K562 (cell line): ENCODE measurements at regions not wholly inside any gene's neighbourhood (a gene's known extent, or its start where the extent isn't known, plus 50 kb on each side); places are given as distances from the start of the nearest gene placed in this dataset.

Experiments
- ATAC-seq: fragments of 200-7000 bp; cut with Tn5 transposase; 3 replicates; pipeline ENCODE4 v1.9.1; 2020; ENCODE audit warnings: moderate library complexity
- BruUV-seq: library from RNA; stranded (reverse); fragments of 400-500 nt; replicated peaks from 2 replicates; lab custom pipeline; 2021; lab: Mats Ljungman, UMichigan
- CTCF ChIA-PET: fragments of 300-600 bp; formaldehyde crosslinking; extraction: SDS; loops from one replicate; lab custom pipeline; 2021; ENCODE audit warnings: low intra/inter-chr PET ratio; lab: Yijun Ruan, JAX
- POLR2A ChIA-PET: fragments of 300-600, 350-650 bp; sonication (Branson Sonifier 250); formaldehyde crosslinking; extraction: SDS; loops from one replicate; lab custom pipeline; 2021; ENCODE audit warnings: antibody characterized with exemption, inconsistent platforms; lab: Yijun Ruan, JAX
- DNase-seq, 4 experiments: peaks; one replicate each; pipeline versions ENCODE4 v3.0.0 to v3.0.0-alpha.2; 2011 to 2018; ENCODE audit warnings: low spot score in 3 of 4, mixed read lengths in 3 of 4; ENCODE audit errors: extremely low read depth in 1 of 4
- FAIRE-seq: peaks from 2 replicates; lab custom pipeline; 2011; peaks lifted over from hg19 to GRCh38; lab: Jason Lieb, UNC
- H2AFZ ChIP-seq: 2 replicates; pipeline ENCODE4 v1.6.0; 2011; ENCODE audit warnings: low read depth, low read length, control low read depth, inconsistent platforms
- H3K27ac ChIP-seq: fragments of 200-600 bp; 3 replicates; pipeline ENCODE4 v1.8.0; 2011; ENCODE audit warnings: low read depth, mild to moderate bottlenecking, control low read depth, inconsistent platforms, low read length, moderate library complexity, mixed read lengths; ENCODE audit errors: extremely low read depth
- H3K27me3 ChIP-seq, 2 experiments: fragments of 300-600 bp in 1 of 2; 2 replicates in 1 of 2; 3 replicates in 1 of 2; pipeline versions ENCODE4 v1.6.0 to v1.8.0; 2011; ENCODE audit warnings: inconsistent platforms in 2 of 2, low read length in 2 of 2, mild to moderate bottlenecking in 1 of 2, mixed read lengths in 1 of 2, moderate library complexity in 1 of 2; ENCODE audit not compliant: control insufficient read depth in 2 of 2, insufficient read depth in 2 of 2
- H3K36me3 ChIP-seq: fragments of 300-600 bp; 3 replicates; pipeline ENCODE4 v1.8.0; 2011; ENCODE audit warnings: mild to moderate bottlenecking, low read length, inconsistent platforms; ENCODE audit not compliant: control insufficient read depth, insufficient read depth
- H3K4me1 ChIP-seq, 2 experiments: fragments of 200-600 bp in 1 of 2; replicated peaks in 1 of 2; 2 replicates in 1 of 2; 3 replicates in 1 of 2; pipeline versions ENCODE4 v1.5.1 to v1.8.0; 2011; ENCODE audit warnings: inconsistent platforms in 2 of 2, low read length in 2 of 2, mild to moderate bottlenecking in 1 of 2, mixed read lengths in 1 of 2, moderate library complexity in 1 of 2; ENCODE audit not compliant: control insufficient read depth in 2 of 2, insufficient read depth in 2 of 2
- H3K4me2 ChIP-seq: 2 replicates; pipeline ENCODE4 v1.6.1; 2011; ENCODE audit warnings: low read length, control low read depth, inconsistent platforms, mixed read lengths; ENCODE audit not compliant: insufficient read depth
- H3K4me3 ChIP-seq: fragments of 200-600 bp; sonication (generic), shearing (Covaris generic); 2 replicates; pipeline ENCODE4 v1.5.1; 2016; ENCODE audit warnings: control low read depth, inconsistent platforms
- H3K79me2 ChIP-seq: fragments of 200-600 bp; 3 replicates; pipeline ENCODE4 v1.8.0; 2011; ENCODE audit warnings: low read length, inconsistent platforms; ENCODE audit not compliant: control insufficient read depth, insufficient read depth
- H3K9ac ChIP-seq, 2 experiments: 2 replicates each; pipeline versions ENCODE4 v1.6.0 to v1.6.1; 2011; ENCODE audit warnings: low read depth in 2 of 2, low read length in 2 of 2, control low read depth in 1 of 2, inconsistent platforms in 1 of 2, mild to moderate bottlenecking in 1 of 2, mixed read lengths in 1 of 2; ENCODE audit not compliant: insufficient read depth in 1 of 2
- H3K9me1 ChIP-seq: one replicate; pipeline ENCODE4 v1.6.0; 2011; ENCODE audit warnings: inconsistent platforms, mild to moderate bottlenecking, low read length, moderate library complexity; ENCODE audit not compliant: control insufficient read depth, insufficient read depth
- H3K9me3 ChIP-seq: replicated peaks from 2 replicates; pipeline ENCODE4 v1.5.1; 2011; ENCODE audit warnings: low read depth, low read length, inconsistent platforms; ENCODE audit not compliant: control insufficient read depth, insufficient read depth
- H4K20me1 ChIP-seq: replicated peaks from 2 replicates; pipeline ENCODE4 v1.6.1; 2011; ENCODE audit warnings: low read length, inconsistent platforms, mixed read lengths; ENCODE audit not compliant: control insufficient read depth, insufficient read depth
- AFF1 ChIP-seq, 2 experiments: fragments of 450-650 bp; IDR thresholded peaks; 2 replicates each; pipeline ENCODE4 v1.6.1; 2018; ENCODE audit warnings: mild to moderate bottlenecking in 2 of 2, low read depth in 1 of 2; ENCODE audit not compliant: partially characterized antibody in 2 of 2
- BRCA1 ChIP-seq, 2 experiments: fragments of 450-650 bp in 1 of 2; sonication (generic) in 1 of 2; formaldehyde crosslinking in 1 of 2; IDR thresholded peaks; 2 replicates each; pipeline versions ENCODE4 v1.5.0 to v1.6.1; 2017 to 2020; ENCODE audit warnings: mild to moderate bottlenecking in 1 of 2, missing genetic modification reagents in 1 of 2
- CCNT2 ChIP-seq: IDR thresholded peaks from 2 replicates; pipeline ENCODE4 v1.6.1; 2011; ENCODE audit warnings: borderline replicate concordance, low read depth, mild to moderate bottlenecking, moderate library complexity, mixed read lengths, low read length; ENCODE audit not compliant: insufficient read length; ENCODE audit errors: extremely low read depth
- CHCHD3 ChIP-seq: fragments of 250-450 bp; sonication (Bioruptor Pico); IDR thresholded peaks from 2 replicates; pipeline ENCODE4 v2.1.2; 2022; ENCODE audit warnings: mild to moderate bottlenecking
- E2F5 ChIP-seq: sonication (generic); formaldehyde crosslinking; IDR thresholded peaks from 2 replicates; pipeline ENCODE4 v1.8.0; 2022; ENCODE audit warnings: mild to moderate bottlenecking, missing genetic modification reagents
- EZH2 ChIP-seq: IDR thresholded peaks from 2 replicates; pipeline ENCODE4 v1.6.1; 2012; ENCODE audit warnings: low read depth, mild to moderate bottlenecking, inconsistent platforms, low read length, borderline replicate concordance
- MBD2 ChIP-seq: sonication (generic); IDR thresholded peaks from 2 replicates; pipeline ENCODE4 v1.6.1; 2016; ENCODE audit warnings: low read depth, borderline replicate concordance
- MTA1 ChIP-seq: fragments of 450-650 bp; IDR thresholded peaks from 2 replicates; pipeline ENCODE4 v1.6.1; 2017; ENCODE audit warnings: borderline replicate concordance
- NFE2 ChIP-seq: IDR thresholded peaks from 2 replicates; pipeline ENCODE4 v1.6.1; 2014; ENCODE audit warnings: antibody characterized with exemption, low read depth
- NR2C2 ChIP-seq, 2 experiments: fragments of 200-800 bp in 1 of 2; sonication (Bioruptor generic) in 1 of 2; sonication (generic) in 1 of 2; formaldehyde crosslinking in 1 of 2; IDR thresholded peaks; 2 replicates each; pipeline versions ENCODE4 v1.6.1 to v1.8.0; 2016 to 2022; ENCODE audit warnings: mild to moderate bottlenecking in 1 of 2, missing compliant biosample characterization in 1 of 2, missing genetic modification characterization in 1 of 2, missing genetic modification reagents in 1 of 2
- NR3C1 ChIP-seq: sonication (generic); formaldehyde crosslinking; IDR thresholded peaks from 2 replicates; pipeline ENCODE4 v1.8.1; 2022; ENCODE audit warnings: missing genetic modification reagents
- ZBED1 ChIP-seq: IDR thresholded peaks from 2 replicates; pipeline ENCODE4 v1.6.1; 2014
- ZNF143 ChIP-seq: sonication (generic); formaldehyde crosslinking; IDR thresholded peaks from 2 replicates; pipeline ENCODE4 v1.9.0; 2022; ENCODE audit warnings: mild to moderate bottlenecking, missing genetic modification reagents
- ZNF212 ChIP-seq: fragments of 450-650 bp; formaldehyde crosslinking; IDR thresholded peaks from 2 replicates; pipeline ENCODE4 v1.4.0; 2020; ENCODE audit warnings: mild to moderate bottlenecking
- ZNF41 ChIP-seq: fragments of 250-450 bp; sonication (Bioruptor Pico); conservative IDR thresholded peaks from 2 replicates; pipeline ENCODE4 v1.4.0; 2020; ENCODE audit warnings: mild to moderate bottlenecking
- ZNF699 ChIP-seq: fragments of 250-450 bp; sonication (Bioruptor Pico); IDR thresholded peaks from 2 replicates; pipeline ENCODE4 v1.8.0; 2021; ENCODE audit warnings: mild to moderate bottlenecking, moderate library complexity; ENCODE audit not compliant: insufficient replicate concordance
- WGBS: fragments of 100-300 bp; shearing (Covaris generic); methylation state at CpG from one replicate; pipeline ENCODE4 v1.1.6; 2016; ENCODE audit warnings: low coverage, mixed read lengths; ENCODE audit not compliant: insufficient coverage; ENCODE audit errors: missing lambda C conversion rate; 5-methylcytosine and 5-hydroxymethylcytosine counted together
- in situ Hi-C: fragments of 300-500 bp; cut with MboI; formaldehyde crosslinking; loops from 4 replicates; pipeline ENCODE4 v1.15.0; 2018; ENCODE audit warnings: inconsistent platforms, mixed read lengths
- intact Hi-C: fragments of 100-400 bp; cut with micrococcal nuclease; formaldehyde crosslinking; loops from 2 replicates; pipeline ENCODE4 v1.14.2; 2022

GRCh38 chr11:27934830-27935145 is 173.2 kb downstream of the KIF18A start:
- Histone ChIP-seq H3K4me3 (no peak overlapping the region), H3K9me3 (no peaks in the 10 kb centered on the region), H3K9me1 (no peaks in the 10 kb centered on the region), H4K20me1 (no peaks in the 10 kb centered on the region), H3K27me3 (no peaks in the 10 kb centered on the region), H3K4me2 (no peak overlapping the region), H3K9ac (no peak overlapping the region)
- POLR2A ChIA-PET, result interaction anchor here (0.6 kb wide), 1 partner anchor 36 kb away, joined by 3 read pairs; no protein-coding TSS in a partner anchor
- intact Hi-C loops, result no loop called here
- no TSS peak for BruUV-seq
- FAIRE-seq, result no peak
- TF ChIP-seq NR3C1 (no peak), CHCHD3 (no peak), AFF1 (IDR thresholded peaks at IDR 0.05; ENCODE audit: low read depth in 1 of 2, partially characterized antibody in 2 of 2) (no peak), CCNT2 (no peak), ZNF699 (no peak), ZNF143 (no peak), ZNF212 (CRISPR knock-in tag) (no peak), ZBED1 (no peak), EZH2 (no peak), MTA1 (no peak), NR2C2 (CRISPR knock-in tag; IDR thresholded peaks at IDR 0.05) (no peak), NR2C2 (tag; IDR thresholded peaks at IDR 0.05) (no peak), ZNF41 (CRISPR knock-in tag) (no peak), NFE2 (no peak), E2F5 (CRISPR knock-in tag) (no peak), MBD2 (no peak), BRCA1 (IDR thresholded peaks at IDR 0.05) (no peak), BRCA1 (CRISPR knock-in tag; IDR thresholded peaks at IDR 0.05) (no peak)
- TF ChIP-seq, all 486 proteins: peak for 0
- H3K27ac ChIP-seq, result no peak overlapping the region
- no peak overlapping the region for H2AFZ ChIP-seq
- CTCF ChIA-PET, result no interaction called here
- no peaks in the 10 kb centered on the region for H3K4me1 ChIP-seq
- no peak for ATAC-seq
- DNase-seq, result no peak
- no peaks in the 10 kb centered on the region for H3K36me3 ChIP-seq
- in situ Hi-C loops, result no loop called here
- WGBS, result 0% methylated on average over 7 of the region's 7 CpGs
- H3K79me2 ChIP-seq, result no peaks in the 10 kb centered on the region
